Stimulated activated CD8-positive, alpha-beta memory T cell treated with anti-CD3 and anti-CD28 coated beads, Interleukin-4, amount 100 ng/mL, for 4 hours (primary cell): ENCODE measurements at regions not wholly inside any gene's neighbourhood (a gene's known extent, or its start where the extent isn't known, plus 50 kb on each side); places are given as distances from the start of the nearest gene placed in this dataset.
"Not testable (repeated sequence)": the region's sequence is repeated elsewhere in the genome, so short reads cannot be mapped to it uniquely, and the experiment has no call there.

Experiments used
- DNase-seq, 2 donors: peaks; one replicate each; pipeline ENCODE4 v3.0.0-alpha.2; 2020; ENCODE audit warnings: low read depth in 2 of 2, low spot score in 1 of 2

DNA sequence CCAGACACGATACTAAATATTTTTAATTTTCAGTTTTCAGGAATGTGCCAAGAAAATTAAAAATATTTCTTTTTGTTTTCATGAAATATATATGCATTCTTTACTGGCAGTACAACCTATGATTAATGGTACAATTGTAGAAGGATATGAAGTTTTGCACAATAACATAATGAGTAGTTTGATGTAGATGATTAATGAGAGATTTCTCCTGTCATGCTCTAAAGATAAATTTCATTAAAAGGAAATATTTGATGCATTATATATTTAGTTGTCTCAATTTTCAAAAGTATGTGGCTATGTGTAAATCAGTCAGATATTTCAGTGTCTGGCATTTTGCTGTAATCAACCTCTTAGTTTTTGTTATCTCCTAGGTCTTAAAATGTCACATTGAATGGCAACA, 940.2 kb upstream of the MDGA2 start:
- DNase-seq: no peak

DNA sequence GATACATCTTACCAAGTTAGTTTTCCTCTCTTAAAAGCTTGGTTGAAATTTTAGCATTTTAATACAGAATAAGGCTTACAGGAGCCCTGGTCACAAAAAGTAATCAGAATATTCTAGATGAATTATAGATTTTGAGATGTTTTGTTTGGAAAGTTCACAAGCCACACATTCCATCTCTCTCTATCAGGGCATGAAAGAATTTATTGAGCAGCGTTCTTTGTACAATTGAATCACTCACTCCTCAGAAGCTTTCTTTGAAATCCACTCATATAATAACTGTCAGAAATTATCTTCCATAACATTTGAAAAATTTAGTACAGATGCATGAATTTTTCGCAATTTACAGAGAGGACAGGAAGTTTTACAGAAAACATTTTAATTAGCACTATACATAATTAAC, 938.6 kb upstream of the MDGA2 start:
- DNase-seq: no peak

DNA sequence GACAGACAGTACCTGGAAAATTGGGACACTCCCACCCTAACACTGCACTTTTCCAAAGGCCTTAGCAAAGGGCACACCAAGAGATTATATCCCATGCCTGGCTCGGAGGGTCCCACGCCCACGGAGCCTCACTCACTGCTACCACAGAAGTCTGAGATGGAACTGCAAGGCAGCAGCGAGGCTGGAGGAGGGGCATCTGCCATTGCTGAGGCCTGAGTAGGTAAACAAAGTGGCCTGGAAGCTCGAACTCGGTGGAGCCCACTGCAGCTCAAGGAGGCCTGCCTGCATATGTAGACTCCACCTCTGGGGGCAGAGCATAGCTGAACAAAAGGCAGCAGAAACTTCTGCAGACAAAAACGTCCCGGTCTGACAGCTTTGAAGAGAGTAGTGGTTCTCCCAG, 931.6 kb upstream of the MDGA2 start:
- DNase-seq: not testable (repeated sequence)

DNA sequence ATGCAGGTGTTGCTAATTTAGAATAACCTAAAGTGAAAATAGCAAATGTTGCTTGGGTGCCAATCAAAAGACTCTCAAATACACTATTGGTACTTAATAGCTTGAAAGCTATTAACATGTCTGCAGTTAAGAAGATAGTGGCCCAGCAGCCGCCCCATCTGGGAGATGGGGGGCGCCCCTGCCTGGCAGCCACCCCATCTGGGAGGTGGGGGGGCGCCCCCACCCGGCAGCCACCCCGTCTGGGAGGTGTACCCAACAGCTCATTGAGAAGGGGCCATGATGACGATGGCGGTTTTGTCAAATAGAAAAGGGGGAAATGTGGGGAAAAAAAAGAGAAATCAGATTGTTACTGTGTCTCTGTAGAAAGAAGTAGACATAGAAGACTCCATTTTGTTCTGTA, 923.1 kb upstream of the MDGA2 start:
- DNase-seq: no peak

DNA sequence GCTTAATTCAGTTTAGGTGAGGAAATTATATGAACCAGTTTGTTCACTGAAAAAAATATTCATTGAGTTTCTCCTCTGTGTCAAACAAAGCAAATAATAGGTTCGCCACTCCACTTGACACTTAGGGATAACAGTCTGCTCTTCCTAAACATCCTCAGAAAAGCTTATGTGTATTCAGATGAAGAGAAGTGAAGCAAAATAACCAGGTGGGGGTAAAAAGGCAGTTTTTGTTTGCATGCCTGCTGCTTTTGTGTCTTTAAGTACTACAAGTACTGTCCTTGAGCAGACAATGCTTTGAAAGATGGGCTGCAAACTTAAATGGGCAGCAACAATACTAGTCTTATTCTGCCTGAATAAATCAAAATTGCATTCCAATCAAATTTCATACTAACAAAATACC, 910.7 kb upstream of the MDGA2 start:
- DNase-seq: no peak

DNA sequence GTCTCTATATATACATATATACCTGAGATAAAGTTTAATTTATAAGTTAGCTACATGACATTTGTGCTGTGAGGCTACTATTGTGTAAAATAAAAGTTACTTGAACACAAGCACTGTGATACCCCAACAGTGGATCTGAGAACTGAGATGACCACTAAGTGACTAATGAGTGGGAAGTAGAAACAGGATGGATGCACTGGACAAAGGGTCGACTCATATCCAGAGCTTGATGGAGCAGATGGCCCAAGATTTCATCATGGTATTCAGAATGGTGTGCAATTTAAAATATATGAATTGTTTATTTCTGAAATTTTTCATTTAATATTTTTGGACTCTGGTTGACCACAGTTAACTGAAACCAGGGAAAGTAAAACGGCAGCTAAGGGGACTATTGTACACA, 908.6 kb upstream of the MDGA2 start:
- no peak for DNase-seq

DNA sequence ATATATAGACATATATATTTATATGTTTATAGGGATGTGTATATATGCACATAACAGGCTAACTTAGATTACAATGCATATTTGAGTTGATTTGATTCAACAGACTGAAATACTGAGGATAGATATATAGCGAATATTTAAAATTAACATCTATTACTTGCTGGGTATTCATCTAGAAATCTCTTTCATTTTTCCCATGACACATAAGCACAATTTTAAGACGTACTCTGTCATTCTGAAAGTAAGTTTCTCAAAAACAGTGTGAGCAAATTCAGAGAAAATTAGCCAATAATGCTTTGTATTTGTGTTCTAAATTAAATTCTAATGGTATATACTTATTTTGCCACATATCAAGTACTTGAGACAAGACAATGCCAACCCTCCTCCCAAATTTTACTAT, 907.5 kb upstream of the MDGA2 start:
- DNase-seq: no peak

DNA sequence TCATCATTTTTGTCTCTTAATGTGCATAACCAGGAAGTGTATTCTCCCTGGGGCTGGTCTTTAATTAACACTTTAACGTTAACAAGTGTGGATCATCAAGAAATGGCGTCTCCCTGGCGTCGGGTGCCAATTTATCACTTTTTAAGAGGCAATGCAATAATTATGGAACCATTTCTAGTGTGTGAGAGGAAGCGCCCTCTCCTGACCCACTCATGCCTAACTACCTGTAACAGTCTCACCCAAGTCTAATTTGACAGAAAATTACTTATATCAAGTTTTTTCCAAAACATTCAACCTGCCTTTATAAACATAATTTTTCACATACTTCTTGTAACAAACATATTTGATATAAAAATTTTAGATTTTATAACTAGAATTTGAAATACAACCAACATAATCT, 905.3 kb upstream of the MDGA2 start:
- DNase-seq: no peak

DNA sequence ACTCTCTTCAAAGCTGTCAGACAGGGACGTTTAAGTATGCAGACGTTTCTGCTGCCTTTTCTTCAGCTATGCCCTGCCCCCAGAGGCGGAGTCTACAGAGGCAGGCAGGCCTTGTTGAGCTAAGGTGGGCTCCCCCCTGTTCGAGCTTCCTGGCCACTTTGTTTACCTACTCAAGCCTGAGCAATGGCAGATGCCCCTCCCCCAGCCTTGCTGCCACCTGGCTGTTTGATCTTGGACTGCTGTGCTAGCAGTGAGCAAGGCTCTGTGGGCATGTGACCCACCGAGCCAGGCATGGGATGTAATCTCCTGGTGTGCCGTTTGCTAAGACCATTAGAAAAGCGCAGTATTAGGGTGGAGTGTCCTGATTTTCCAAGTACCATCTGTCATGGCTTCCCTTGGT, 900.4 kb upstream of the MDGA2 start:
- no peak for DNase-seq

DNA sequence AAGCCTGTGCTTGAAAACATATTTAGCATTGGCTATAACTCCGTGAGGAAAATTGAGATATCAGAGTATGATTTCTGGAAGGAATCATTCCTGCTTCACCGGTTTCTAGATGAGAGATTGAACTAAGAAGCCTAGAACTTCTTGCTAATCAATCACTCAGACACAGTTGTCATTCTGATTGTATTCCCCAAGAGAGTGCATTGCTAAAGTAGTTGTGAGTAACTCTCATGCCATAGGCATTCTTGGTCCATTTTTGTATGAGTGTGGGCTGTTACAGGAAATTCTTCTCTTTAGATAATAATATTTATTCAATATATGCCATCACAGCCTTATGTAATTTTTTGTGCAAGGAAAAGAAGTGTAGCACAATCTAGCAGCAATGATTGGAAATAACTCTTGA, 893.3 kb upstream of the MDGA2 start:
- no peak for DNase-seq

DNA sequence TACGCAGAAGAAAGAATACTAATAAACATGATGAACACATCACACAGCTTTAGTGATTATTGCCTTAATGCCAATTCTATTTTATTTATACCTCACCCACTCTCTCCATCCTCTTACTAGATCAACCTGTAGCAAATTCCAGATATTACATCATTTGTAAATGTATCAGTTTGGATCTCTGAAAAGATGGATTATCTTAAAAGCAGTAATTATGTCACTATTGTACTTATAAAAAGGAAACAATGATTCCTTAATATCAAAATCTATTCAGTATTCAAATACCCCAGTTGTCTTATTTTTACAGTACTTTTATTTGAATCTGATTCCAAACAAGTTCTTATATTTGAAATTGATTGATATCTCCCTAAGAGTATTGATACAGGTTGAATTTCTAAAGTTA, 892.8 kb upstream of the MDGA2 start:
- DNase-seq: no peak

DNA sequence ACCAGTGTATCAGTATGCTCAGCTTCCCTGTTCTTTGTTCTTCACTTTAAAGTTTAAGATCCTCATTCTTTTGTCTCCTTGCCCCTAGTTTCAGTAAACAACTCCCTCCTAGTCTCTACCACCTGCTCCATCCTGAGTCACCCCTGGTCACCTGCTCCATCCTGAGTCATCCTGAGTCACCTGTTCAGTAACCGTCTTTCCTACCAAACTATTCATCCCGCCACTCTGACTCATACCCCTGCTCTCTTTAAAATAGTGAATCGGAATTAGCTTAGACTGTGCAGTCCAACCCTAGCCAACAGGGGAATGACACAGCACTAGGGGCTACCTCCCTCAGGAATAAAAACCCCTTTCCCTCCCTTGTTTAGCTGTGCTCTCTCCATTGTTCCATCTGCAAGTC, 888.1 kb upstream of the MDGA2 start:
- DNase-seq: no peak

DNA sequence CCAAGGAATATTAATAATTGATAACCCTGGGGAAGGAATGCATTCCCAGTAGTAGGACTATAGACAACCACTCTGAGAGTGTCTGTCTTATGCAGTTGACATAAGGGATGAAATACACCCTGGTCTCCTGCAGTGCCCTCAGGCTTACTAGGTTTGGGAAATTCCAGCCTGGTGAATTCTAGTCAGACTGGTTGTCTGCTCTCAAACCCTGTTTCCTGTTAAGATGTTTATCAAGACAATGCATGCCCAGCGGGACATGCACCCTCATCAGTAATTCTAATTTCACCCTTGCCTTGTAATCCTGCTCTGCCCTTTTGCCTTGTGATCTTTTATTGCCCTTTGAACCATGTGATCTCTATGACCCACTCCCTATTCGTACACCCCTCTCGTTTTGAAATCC, 886.0 kb upstream of the MDGA2 start:
- DNase-seq: not testable (repeated sequence)

DNA sequence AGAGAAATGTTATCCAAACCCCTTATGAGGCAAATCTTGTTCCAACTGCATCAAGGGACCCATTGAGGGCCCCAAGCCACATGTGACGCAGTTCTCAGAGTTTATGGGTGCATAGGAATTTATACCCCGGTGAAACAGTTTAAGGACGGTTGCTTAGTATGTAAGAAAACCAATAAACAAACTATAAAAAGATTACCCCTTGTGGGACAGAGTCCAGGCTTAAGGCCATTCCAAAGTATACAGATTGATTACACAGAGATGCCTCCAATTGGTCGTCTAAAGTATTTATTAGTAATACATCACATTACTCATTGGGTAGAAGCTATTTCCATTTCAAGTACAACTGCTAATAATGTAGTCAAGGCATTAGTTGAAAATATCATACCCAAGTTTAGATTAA, 885.0 kb upstream of the MDGA2 start:
- DNase-seq: no peak

DNA sequence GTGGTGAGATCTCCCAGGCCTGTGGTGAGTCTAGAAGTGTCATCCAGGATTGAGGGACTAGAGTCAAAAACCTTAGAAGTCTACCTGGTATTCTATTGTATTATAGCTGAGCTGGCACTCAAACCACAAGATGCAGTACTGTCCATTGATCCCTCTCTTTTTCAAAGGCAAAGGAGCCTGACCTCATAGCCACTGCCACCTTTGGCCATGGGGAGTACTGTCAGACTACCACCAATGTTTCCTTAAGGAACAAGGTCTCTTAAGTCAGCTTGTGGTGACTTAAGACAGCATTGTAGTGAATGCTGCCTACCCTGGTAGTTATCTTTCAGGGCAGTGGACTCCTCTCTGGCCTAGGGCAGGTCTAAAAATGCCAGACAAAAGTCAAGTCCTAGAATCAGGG, 878.0 kb upstream of the MDGA2 start:
- no peak for DNase-seq

DNA sequence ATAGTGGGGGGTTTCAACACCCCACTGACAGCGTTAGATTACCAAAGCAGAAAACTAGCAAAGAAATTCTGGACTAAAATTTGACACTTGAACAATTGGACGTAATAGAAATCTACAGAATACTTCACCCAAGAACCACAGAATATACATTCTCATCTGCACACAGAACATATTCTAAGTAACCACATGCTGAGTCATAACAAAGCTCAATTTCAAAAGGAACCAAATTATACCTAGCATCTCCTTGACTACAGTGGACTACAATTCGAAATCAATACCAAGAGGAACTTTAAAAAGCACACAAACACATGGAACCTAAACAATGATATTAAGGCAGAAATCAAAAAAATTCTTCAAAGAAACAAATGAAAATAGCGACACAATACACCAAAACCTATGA, 871.6 kb upstream of the MDGA2 start:
- DNase-seq: no peak

DNA sequence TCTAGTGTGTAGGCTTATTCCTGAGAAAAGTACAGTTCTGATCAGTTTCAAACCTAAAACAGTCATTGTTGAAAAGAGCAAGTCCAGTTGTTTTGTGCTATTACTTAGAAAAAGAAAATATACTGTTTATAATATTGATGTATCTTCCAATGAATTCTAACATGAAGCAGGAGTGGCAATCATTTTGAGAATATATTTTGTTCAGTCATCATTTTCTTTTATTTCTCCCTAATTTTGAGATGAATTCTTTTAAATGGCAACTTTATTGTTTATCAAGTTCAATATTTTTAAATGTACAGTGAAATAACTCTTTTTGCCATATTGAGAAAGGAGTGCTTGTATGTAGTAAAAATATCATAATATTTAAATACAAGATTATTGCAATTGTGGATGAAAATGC, 862.2 kb upstream of the MDGA2 start:
- no peak for DNase-seq

DNA sequence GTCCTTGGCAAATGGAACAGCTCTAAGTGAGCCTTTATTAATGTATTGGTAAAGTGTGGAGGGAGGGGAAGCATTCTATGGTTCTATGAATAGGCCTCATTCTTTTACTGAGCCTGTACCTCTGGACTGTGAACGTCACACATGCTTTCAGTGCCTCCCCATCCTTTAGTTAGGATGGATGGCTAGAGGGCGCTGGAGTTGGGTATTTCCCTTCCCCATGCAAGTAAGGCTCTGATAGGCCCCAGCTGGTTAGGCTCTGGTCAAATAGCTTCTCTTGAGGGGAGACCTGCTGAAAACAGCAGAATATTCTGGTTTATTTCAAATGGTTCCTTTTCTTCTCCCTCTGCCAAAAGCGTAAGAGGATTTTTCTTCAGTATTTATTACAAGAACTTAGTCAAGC, 860.9 kb upstream of the MDGA2 start:
- DNase-seq: no peak

DNA sequence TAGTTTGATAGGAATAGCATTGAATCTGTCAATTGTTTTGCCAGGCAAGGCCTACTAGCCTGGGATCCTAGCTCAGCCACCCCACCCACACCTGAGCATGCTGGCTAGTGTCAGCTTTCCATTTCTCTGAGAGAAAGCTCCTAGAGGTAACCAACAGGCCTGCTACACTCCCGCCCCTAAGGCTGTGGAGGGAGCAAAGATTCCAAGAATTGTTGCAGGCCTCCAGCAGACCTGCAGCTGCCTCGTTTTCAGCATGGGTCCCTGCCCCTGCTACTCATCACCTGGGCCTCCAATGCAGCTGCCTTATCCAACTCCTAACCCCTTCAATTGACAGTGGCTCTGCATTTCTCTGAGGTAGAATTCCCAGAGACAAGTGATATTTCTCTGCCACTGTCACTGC, 852.4 kb upstream of the MDGA2 start:
- no peak for DNase-seq

DNA sequence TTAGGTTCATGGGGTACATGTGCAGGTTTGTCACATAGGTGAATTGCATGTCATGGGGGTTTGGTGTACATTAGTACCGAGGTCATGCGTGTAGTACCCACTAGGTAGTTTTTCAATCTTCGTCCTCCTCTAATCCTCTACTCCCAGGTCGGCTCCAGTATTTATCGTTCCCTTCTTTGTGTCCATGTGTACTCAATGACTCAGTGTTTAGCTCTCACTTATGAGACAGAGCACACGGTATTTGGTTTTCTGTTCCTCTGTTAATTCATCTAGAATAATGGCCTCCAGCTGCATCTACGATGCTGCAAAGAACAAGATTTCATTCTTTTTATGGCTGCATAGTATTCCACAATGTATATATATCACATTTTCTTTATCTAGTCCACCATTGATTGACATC, 850.9 kb upstream of the MDGA2 start:
- DNase-seq: no peak

DNA sequence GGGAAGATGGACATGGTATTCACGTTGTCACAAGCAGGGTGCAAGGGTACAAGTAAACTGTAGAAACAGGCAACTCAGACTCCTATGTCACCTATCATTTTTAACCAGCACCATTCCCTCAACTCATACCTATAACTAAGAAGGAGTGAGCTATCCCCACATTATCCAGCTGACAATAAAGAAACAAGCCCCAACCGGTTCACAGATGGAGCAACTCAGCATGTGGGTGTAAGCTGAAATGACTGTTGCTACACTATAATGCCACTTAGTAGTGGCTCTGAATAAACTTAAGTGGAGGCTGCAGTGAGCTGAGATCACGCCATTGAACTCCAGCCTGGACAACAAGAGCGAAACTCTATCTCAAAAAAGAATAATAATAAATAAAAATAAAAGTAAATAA, 829.5 kb upstream of the MDGA2 start:
- DNase-seq: no peak

DNA sequence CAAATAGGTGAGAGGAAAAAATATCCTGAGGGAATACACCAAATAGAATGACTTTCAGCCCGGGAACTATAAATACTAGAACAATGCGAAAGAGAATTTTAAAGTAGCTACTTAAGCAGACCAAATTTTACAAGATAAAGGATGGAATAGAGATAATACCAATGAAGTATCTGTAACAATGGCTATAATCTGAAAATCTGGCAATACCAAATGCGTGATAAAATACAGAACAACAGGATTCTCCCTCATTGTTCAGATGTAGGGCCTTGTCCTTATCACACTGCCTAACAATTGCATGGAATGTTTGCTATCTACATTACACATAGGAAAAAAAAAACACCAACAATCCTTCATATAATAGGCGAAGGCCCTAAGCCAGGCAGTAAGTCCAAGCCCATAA, 815.4 kb upstream of the MDGA2 start:
- no peak for DNase-seq

DNA sequence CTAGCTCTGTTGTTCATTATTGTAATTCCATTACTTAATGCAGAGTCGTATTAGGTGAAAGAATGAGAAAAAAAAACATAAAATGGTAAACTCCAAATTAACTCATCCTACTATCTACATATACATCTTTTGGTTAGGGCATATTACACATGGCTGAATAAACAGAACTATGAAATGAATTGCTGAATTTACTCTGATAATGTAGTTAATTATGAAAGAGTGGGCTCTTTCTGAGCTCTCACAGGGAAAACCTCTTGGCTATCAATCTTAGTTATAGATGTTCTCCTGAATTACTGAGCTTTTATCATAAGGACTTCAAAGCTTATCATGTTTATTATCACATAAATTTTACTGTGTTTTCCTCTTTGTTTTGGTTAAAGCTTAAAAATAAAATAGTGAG, 798.5 kb upstream of the MDGA2 start:
- DNase-seq: no peak

DNA sequence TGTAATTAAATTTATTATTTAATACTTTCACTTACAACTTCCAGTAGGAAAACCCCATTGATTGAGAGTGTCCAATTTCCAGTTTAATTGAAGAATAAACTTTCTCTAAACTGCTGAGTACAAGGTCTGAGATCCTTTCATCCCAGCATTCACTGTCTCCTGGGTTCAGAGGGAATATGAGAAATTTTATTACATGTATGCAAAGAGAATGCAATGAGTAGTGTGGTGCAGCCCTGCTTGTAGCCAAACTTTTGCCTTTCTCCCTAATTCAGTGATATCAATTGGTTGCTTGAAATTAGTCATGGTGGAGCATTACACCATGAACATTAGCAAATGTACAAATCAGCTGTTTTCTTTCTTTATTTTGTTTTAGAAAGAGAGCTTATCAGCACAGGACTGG, 780.6 kb upstream of the MDGA2 start:
- DNase-seq: no peak

DNA sequence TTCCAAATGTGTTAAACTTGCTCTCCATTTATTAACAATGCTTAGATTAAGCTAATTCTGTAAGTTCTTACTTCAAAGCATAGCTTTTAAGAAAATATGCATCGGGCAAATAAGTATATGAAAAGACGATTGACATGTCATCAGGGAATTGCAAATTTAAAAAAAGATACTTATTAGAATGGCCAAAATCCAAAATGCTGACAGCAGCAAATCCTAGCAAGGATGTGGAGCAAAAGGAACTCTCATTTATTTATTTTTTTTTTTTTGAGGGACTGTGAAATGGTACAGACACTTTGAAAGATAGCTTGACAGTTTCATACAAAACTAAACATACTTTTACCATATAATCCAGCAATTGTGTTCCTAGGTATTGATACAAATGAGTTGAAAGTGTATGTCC, 779.5 kb upstream of the MDGA2 start:
- no peak for DNase-seq
